ENCODE measurements at regions not wholly inside any gene's neighbourhood (a gene's known extent, or its start where the extent isn't known, plus 50 kb on each side); places are given as distances from the start of the nearest gene placed in this dataset.
"Not testable (repeated sequence)": the region's sequence is repeated elsewhere in the genome, so short reads cannot be mapped to it uniquely, and the experiment has no call there.

GRCh38 chr9:1115370-1115769, 65.2 kb downstream of the DMRT2 start:
- no peak for DNase-seq (ENCODE audit: extremely low spot score, insufficient read length, low read depth)
- FAIRE-seq, result no peak

GRCh38 chr9:1117439-1117838, 67.3 kb downstream of the DMRT2 start:
- DNase-seq (ENCODE audit: extremely low spot score, insufficient read length, low read depth) (no peak), FAIRE-seq (no peak)

- FAIRE-seq, result no peak
- no peak for DNase-seq (ENCODE audit: extremely low spot score, insufficient read length, low read depth)
These were observed 70.5 kb downstream of the DMRT2 start for GRCh38 chr9:1120500-1121165.

GRCh38 chr9:1125741-1126140, 75.6 kb downstream of the DMRT2 start:
- FAIRE-seq (no peak), DNase-seq (ENCODE audit: extremely low spot score, insufficient read length, low read depth) (no peak)

- no peak for FAIRE-seq
- no peak for DNase-seq (ENCODE audit: extremely low spot score, insufficient read length, low read depth)
These were observed 77.9 kb downstream of the DMRT2 start for GRCh38 chr9:1128046-1128445.

GRCh38 chr9:1129382-1129781, 79.2 kb downstream of the DMRT2 start:
- DNase-seq (ENCODE audit: extremely low spot score, insufficient read length, low read depth), result no peak
- no peak for FAIRE-seq

GRCh38 chr9:1140057-1140456, 89.9 kb downstream of the DMRT2 start:
- DNase-seq (ENCODE audit: extremely low spot score, insufficient read length, low read depth) (no peak), FAIRE-seq (no peak)

GRCh38 chr9:1151691-1152090, 101.5 kb downstream of the DMRT2 start:
- no peak for DNase-seq (ENCODE audit: extremely low spot score, insufficient read length, low read depth)
- no peak for FAIRE-seq

GRCh38 chr9:1152171-1152570, 102.0 kb downstream of the DMRT2 start:
- FAIRE-seq (no peak), DNase-seq (ENCODE audit: extremely low spot score, insufficient read length, low read depth) (no peak)

GRCh38 chr9:1154739-1155138, 104.6 kb downstream of the DMRT2 start:
- FAIRE-seq (no peak), DNase-seq (ENCODE audit: extremely low spot score, insufficient read length, low read depth) (no peak)

- no peak for FAIRE-seq
- no peak for DNase-seq (ENCODE audit: extremely low spot score, insufficient read length, low read depth)
These were observed 105.4 kb downstream of the DMRT2 start for GRCh38 chr9:1155602-1156001.

- DNase-seq (ENCODE audit: extremely low spot score, insufficient read length, low read depth), result no peak
- no peak for FAIRE-seq
These were observed 106.8 kb downstream of the DMRT2 start for GRCh38 chr9:1156794-1157550.

GRCh38 chr9:1157836-1158235, 107.7 kb downstream of the DMRT2 start:
- no peak for FAIRE-seq

GRCh38 chr9:1170918-1171317, 120.8 kb downstream of the DMRT2 start:
- DNase-seq (ENCODE audit: extremely low spot score, insufficient read length, low read depth) (no peak), FAIRE-seq (no peak)

More at GRCh38 chr9:1157836-1158235, 107.7 kb downstream of the DMRT2 start:
- DNase-seq (ENCODE audit: extremely low spot score, insufficient read length, low read depth), result no peak

- no peak for DNase-seq (ENCODE audit: extremely low spot score, insufficient read length, low read depth)
- FAIRE-seq, result no peak
These were observed 121.4 kb downstream of the DMRT2 start for GRCh38 chr9:1171546-1171945.

- no peak for FAIRE-seq
- no peak for DNase-seq (ENCODE audit: extremely low spot score, insufficient read length, low read depth)
These were observed 123.1 kb downstream of the DMRT2 start for GRCh38 chr9:1173211-1173610.

GRCh38 chr9:1173993-1174392, 123.8 kb downstream of the DMRT2 start:
- DNase-seq (ENCODE audit: extremely low spot score, insufficient read length, low read depth) (no peak), FAIRE-seq (no peak)

GRCh38 chr9:1179366-1179765, 129.2 kb downstream of the DMRT2 start:
- FAIRE-seq, result no peak
- no peak for DNase-seq (ENCODE audit: extremely low spot score, insufficient read length, low read depth)

- no peak for FAIRE-seq
- no peak for DNase-seq (ENCODE audit: extremely low spot score, insufficient read length, low read depth)
These were observed 134.0 kb downstream of the DMRT2 start for GRCh38 chr9:1184146-1184545.

- not testable (repeated sequence) for FAIRE-seq; DNase-seq (ENCODE audit: extremely low spot score, insufficient read length, low read depth)
These were observed 137.0 kb downstream of the DMRT2 start for GRCh38 chr9:1187137-1187536.

- DNase-seq (ENCODE audit: extremely low spot score, insufficient read length, low read depth); FAIRE-seq: not testable (repeated sequence)
These were observed 145.5 kb downstream of the DMRT2 start for GRCh38 chr9:1195636-1196035.

GRCh38 chr9:1198085-1198484, 147.9 kb downstream of the DMRT2 start:
- FAIRE-seq, result no peak
- DNase-seq (ENCODE audit: extremely low spot score, insufficient read length, low read depth), result no peak
